Common myeloid progenitor, CD34-positive (primary cell): ENCODE measurements at regions not wholly inside any gene's neighbourhood (a gene's known extent, or its start where the extent isn't known, plus 50 kb on each side); places are given as distances from the start of the nearest gene placed in this dataset.

Experiments used
- CTCF ChIA-PET: fragments of 350-600 bp; sonication (Branson Sonifier 250); formaldehyde crosslinking; loops from one replicate; lab custom pipeline; 2021; ENCODE audit warnings: antibody characterized with exemption; lab: Charles Lee
- POLR2A ChIA-PET: fragments of 350-600 bp; sonication (Branson Sonifier 250); formaldehyde crosslinking; loops from one replicate; lab custom pipeline; 2021; ENCODE audit warnings: antibody characterized with exemption; lab: Charles Lee
- DNase-seq, 3 donors: peaks; one replicate each; pipeline versions ENCODE4 v3.0.0 to v3.0.0-alpha.2; 2013
- H3K27ac ChIP-seq, 2 experiments: 1 replicate in 1 of 2; 2 replicates in 1 of 2; pipeline ENCODE4 v1.7.0; 2013; ENCODE audit warnings: inconsistent platforms in 2 of 2, low read length in 2 of 2, mild to moderate bottlenecking in 2 of 2, low read depth in 1 of 2, moderate library complexity in 1 of 2; ENCODE audit not compliant: severe bottlenecking in 2 of 2, insufficient read depth in 1 of 2, poor library complexity in 1 of 2
- H3K27me3 ChIP-seq, 5 experiments: replicated peaks in 2 of 5; 1 replicate in 3 of 5; 2 replicates in 2 of 5; pipeline versions ENCODE4 v1.6.1 to v1.7.0; 2013; ENCODE audit warnings: low read length in 4 of 5, mild to moderate bottlenecking in 2 of 5, moderate library complexity in 2 of 5, inconsistent platforms in 1 of 5; ENCODE audit not compliant: insufficient read depth in 5 of 5, control insufficient read depth in 4 of 5
- H3K36me3 ChIP-seq, 4 experiments: 1 replicate in 2 of 4; 2 replicates in 2 of 4; pipeline versions ENCODE4 v1.6.1 to v1.7.0; 2013; ENCODE audit warnings: low read length in 3 of 4, control low read depth in 1 of 4, mild to moderate bottlenecking in 1 of 4; ENCODE audit not compliant: control insufficient read depth in 4 of 4, insufficient read depth in 4 of 4
- H3K4me1 ChIP-seq, 4 experiments: 1 replicate in 3 of 4; 2 replicates in 1 of 4; pipeline versions ENCODE4 v1.6.1 to v1.7.1; 2013; ENCODE audit warnings: low read length in 3 of 4, mild to moderate bottlenecking in 3 of 4, control low read depth in 1 of 4, inconsistent platforms in 1 of 4, moderate library complexity in 1 of 4; ENCODE audit not compliant: control insufficient read depth in 4 of 4, insufficient read depth in 4 of 4; ENCODE audit errors: control extremely low read depth in 1 of 4
- H3K4me3 ChIP-seq, 7 experiments: 1 replicate in 4 of 7; 2 replicates in 3 of 7; pipeline versions ENCODE4 v1.5.1 to v1.7.0; 2013; ENCODE audit warnings: mild to moderate bottlenecking in 7 of 7, low read length in 6 of 7, moderate library complexity in 6 of 7, inconsistent platforms in 2 of 7, low read depth in 2 of 7, control low read depth in 1 of 7; ENCODE audit not compliant: insufficient read depth in 4 of 7, control insufficient read depth in 1 of 7; ENCODE audit errors: extremely low read depth in 1 of 7
- H3K9me3 ChIP-seq, 5 experiments: 1 replicate in 4 of 5; 2 replicates in 1 of 5; pipeline versions ENCODE4 v1.6.1 to v1.7.1; 2013; ENCODE audit warnings: low read length in 4 of 5, mild to moderate bottlenecking in 2 of 5, inconsistent platforms in 1 of 5, low read depth in 1 of 5, moderate library complexity in 1 of 5; ENCODE audit not compliant: control insufficient read depth in 4 of 5, insufficient read depth in 2 of 5; ENCODE audit errors: control extremely low read depth in 1 of 5
- whole genome bisulfite sequencing: methylation state at CpG from one replicate; pipeline ENCODE4 v1.1.5; 2013; ENCODE audit not compliant: insufficient coverage; 5-methylcytosine and 5-hydroxymethylcytosine counted together

DNA sequence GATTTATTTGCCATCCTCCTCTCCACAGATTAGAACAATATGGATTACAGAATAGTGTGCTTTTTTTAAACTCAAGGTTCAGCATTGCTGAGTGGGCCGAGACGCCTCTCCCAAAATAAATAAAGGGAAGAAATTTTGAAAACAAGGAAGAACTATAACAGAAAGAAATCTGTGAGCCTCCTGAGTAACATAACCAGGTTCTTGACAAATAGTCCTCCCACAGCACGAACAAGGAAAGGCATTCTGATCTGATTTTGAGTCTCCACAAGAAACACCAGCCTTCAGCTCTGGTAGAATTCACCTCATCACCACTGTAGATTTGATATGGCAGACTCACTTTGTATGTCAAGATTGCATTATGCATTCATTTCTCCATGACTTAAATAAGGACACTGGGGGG is 173.6 kb downstream of the HHIP start:
- 80% methylated on average over 1 of the region's 3 CpGs for WGBS
- Histone ChIP-seq H3K4me3 (no peak overlapping the region), H3K9me3 (no peaks in the 10 kb centered on the region), H3K36me3 (no peaks in the 10 kb centered on the region), H3K27ac (no peak overlapping the region), H3K4me1 (no peaks in the 10 kb centered on the region), H3K27me3 (no peaks in the 10 kb centered on the region)
- DNase-seq = no peak
- ChIA-PET CTCF (no interaction called here), POLR2A (no interaction called here)

DNA sequence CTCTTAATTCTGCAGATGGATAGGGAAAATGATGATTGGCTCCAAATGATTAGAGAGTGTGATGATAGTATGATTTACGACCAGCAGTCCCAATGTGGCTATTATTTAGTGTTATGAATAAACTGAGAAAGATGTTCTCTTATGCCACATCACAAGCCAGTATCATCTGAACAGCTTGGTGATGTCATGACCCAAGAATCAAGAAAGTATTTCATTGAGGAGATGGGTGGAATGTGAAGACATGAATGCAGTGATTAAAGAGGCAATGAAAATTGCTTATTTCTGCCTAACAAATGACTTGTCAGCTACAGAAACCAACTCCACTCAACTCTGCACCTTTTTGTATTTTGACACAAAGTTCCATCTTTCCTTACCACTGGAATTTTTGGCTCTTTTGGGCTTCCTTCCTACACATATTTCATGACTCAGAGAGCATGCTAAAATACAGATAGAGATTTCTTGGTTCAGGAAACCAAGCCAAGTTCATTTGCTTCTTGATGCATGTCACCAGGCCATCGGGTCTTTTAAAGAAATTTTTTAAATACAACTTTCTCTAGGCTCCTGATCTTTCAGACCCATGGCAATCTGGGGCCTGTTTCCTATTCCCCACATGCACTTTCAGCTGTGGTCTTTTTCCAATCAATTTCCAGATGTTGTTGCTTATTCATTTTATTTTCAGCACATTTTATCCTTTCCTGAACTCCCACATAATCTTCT is 174.2 kb downstream of the HHIP start:
- POLR2A ChIA-PET = no interaction called here
- Histone ChIP-seq H3K4me3 (no peak overlapping the region), H3K9me3 (no peaks in the 10 kb centered on the region), H3K36me3 (no peaks in the 10 kb centered on the region), H3K27me3 (no peaks in the 10 kb centered on the region), H3K27ac (no peak overlapping the region), H3K4me1 (no peaks in the 10 kb centered on the region)
- DNase-seq = no peak
- CTCF ChIA-PET = no interaction called here
- WGBS = 93% methylated on average over 1 of the region's 2 CpGs

DNA sequence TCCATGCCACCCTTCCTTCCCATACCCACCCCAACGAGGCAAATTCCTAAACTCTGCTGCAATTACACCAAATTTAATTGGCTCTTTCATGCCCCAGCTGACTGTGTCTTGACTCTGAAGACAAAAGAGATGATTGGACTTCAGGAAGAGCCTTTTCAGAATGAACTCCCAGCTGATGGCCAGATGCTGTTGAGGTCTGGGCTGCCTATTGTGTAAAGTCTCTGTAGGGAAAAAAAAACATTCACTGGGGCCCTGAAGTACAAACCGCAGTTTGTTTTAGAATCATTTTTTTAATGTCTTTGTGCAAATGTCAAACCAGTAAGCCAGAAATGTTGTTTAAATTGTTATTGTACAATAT is 174.8 kb downstream of the HHIP start:
- H3K4me3 ChIP-seq = no peak overlapping the region
- no peak for DNase-seq
- no peak overlapping the region for H3K27ac ChIP-seq
- ChIA-PET POLR2A (no interaction called here), CTCF (no interaction called here)
- H3K36me3 ChIP-seq = no peaks in the 10 kb centered on the region
- WGBS = 80% methylated on average over 1 of the region's 2 CpGs
- H3K27me3 ChIP-seq = no peaks in the 10 kb centered on the region
- no peaks in the 10 kb centered on the region for H3K4me1 ChIP-seq
- no peaks in the 10 kb centered on the region for H3K9me3 ChIP-seq

DNA sequence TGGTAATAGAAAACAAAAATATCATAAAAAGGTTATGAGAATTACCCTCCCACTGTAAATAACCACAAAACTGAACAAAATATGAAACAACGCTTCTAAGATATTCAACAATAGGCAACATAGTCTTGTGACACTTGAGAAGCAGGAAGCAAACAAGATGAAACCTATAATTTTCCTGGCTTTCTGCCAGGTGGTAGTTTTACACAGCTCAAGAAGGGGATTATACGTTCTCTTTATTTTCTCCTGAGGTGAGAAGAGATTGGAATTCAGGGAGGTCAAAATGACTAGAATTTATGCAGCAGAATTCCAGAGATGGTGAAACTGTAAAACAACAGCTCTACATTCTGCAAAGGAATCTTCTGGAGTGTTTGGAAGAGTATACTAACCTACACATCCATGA is 186.0 kb downstream of the HHIP start:
- CTCF ChIA-PET = no interaction called here
- H3K27ac ChIP-seq = no peak overlapping the region
- POLR2A ChIA-PET = no interaction called here

DNA sequence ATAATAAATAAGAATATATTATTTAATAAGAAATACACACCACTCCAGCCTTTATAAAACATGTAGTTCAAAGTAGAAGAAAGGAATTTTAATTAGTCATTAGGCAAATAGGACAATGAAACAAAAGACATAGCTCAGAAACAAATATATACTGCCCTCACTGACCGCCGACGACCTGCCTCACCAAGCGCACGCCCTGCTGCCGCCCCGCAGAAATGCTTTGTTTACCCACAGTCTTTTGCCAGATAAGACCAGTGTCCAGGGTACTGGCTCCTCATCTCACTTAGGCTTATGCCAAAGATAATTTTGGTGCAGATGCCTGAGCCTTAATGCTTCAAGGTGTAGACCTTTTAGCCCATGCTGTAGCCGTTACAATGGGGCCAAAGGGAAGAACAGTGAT is 199.5 kb downstream of the HHIP start:
- CTCF ChIA-PET = no interaction called here
- Histone ChIP-seq H3K27me3 (no peaks in the 10 kb centered on the region), H3K4me1 (no peaks in the 10 kb centered on the region), H3K4me3 (no peak overlapping the region), H3K27ac (no peak overlapping the region), H3K9me3 (peaks cover 0 to 4% (median 0%) of the 10 kb centered on the region in 5 experiments), H3K36me3 (no peaks in the 10 kb centered on the region)
- 97% methylated on average over 8 of the region's 8 CpGs for WGBS
- no peak for DNase-seq
- POLR2A ChIA-PET = no interaction called here

More for the DNA sequence above, 186.0 kb downstream of the HHIP start:
- Histone ChIP-seq H3K36me3 (no peaks in the 10 kb centered on the region), H3K4me1 (no peaks in the 10 kb centered on the region), H3K9me3 (no peaks in the 10 kb centered on the region), H3K27me3 (no peaks in the 10 kb centered on the region), H3K4me3 (no peak overlapping the region)
- no peak for DNase-seq
- 100% methylated on average over 1 of the region's 2 CpGs for WGBS

DNA sequence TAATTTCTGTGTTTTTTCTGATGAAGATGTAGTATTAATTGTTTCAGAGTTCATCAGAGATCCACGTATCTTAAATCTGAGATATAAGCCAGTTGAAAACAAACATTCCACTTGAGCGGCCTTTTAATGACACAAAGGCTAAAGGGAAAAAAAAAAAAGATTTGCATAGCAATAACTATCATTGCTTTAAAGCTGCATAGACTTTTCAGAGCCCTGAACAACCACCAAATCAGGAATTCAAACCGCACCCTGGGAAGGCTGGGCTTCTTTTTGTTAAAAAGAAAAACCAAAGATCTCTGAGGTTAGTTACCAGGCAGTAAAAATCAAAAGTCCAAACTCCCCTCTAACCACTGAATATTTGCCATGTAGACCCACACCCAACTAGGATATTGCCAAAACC is 206.0 kb downstream of the HHIP start:
- no peaks in the 10 kb centered on the region for H3K4me1 ChIP-seq
- H3K9me3 ChIP-seq = peaks cover 0 to 3% (median 0%) of the 10 kb centered on the region in 5 experiments
- CTCF ChIA-PET = no interaction called here
- POLR2A ChIA-PET = no interaction called here
- DNase-seq = no peak
- no peaks in the 10 kb centered on the region for H3K27me3 ChIP-seq
- no CpG with 5 or more reads among the region's 3 CpGs for WGBS
- no peaks in the 10 kb centered on the region for H3K36me3 ChIP-seq
- no peak overlapping the region for H3K4me3 ChIP-seq
- no peak overlapping the region for H3K27ac ChIP-seq

DNA sequence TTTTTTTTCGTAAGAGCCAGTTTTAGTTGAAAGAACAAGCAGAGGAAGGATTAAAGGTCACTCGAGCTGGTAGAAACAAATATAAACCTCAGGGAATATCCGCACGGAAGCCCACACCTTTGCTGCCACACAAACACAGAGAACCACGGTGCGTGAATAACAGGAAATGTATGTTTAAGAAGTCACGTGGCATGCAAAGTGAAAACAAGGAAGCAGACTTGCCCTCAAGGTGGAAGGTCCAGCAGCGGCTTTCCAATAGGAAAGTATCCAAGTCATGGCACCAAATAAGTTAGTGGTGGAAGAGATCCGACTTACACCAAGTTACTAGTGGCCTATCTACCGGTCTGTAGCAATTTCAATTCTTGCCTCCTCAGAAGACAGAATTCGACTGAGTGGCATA is 215.5 kb downstream of the HHIP start:
- peaks cover 0 to 7% (median 3%) of the 10 kb centered on the region in 5 experiments for H3K9me3 ChIP-seq
- H3K4me3 ChIP-seq = no peak overlapping the region
- no peak for DNase-seq
- H3K36me3 ChIP-seq = no peaks in the 10 kb centered on the region
- H3K4me1 ChIP-seq = no peaks in the 10 kb centered on the region
- ChIA-PET POLR2A (no interaction called here), CTCF (no interaction called here)
- no peaks in the 10 kb centered on the region for H3K27me3 ChIP-seq
- no peak overlapping the region for H3K27ac ChIP-seq
- WGBS = 94% methylated on average over 6 of the region's 11 CpGs
